ENCODE measurements at regions not wholly inside any gene's neighbourhood (a gene's known extent, or its start where the extent isn't known, plus 50 kb on each side); places are given as distances from the start of the nearest gene placed in this dataset.

GRCh38 chr15:47846876-47847275 lies 129.6 kb downstream of the SEMA6D start:
- no peak for ATAC-seq
- TF ChIP-seq CSDC2 (CRISPR knock-in tag; IDR thresholded peaks at IDR 0.05) (no peak), ZNF565 (CRISPR knock-in tag; conservative IDR thresholded peaks at IDR 0.05; ENCODE audit: low read depth) (no peak), SNAI2 (CRISPR knock-in tag; IDR thresholded peaks at IDR 0.05) (no peak), ZC3H10 (CRISPR knock-in tag; IDR thresholded peaks at IDR 0.05) (no peak), TOX (CRISPR knock-in tag; IDR thresholded peaks at IDR 0.05; ENCODE audit: borderline replicate concordance) (no peak), TCF4 (CRISPR knock-in tag; IDR thresholded peaks at IDR 0.05; ENCODE audit: borderline replicate concordance) (no peak), ESRRG (CRISPR knock-in tag; IDR thresholded peaks at IDR 0.05) (no peak), OSR1 (CRISPR knock-in tag; IDR thresholded peaks at IDR 0.05) (no peak), POU6F1 (CRISPR knock-in tag; IDR thresholded peaks at IDR 0.05; ENCODE audit: borderline replicate concordance, low read depth) (no peak), PATZ1 (CRISPR knock-in tag; IDR thresholded peaks at IDR 0.05; ENCODE audit: borderline replicate concordance) (no peak)

- TF ChIP-seq GLIS3 (CRISPR knock-in tag; IDR thresholded peaks at IDR 0.05) = no peak
- no peak for TF ChIP-seq ZFP3 (CRISPR knock-in tag; IDR thresholded peaks at IDR 0.05)
- no peak for TF ChIP-seq TOX (CRISPR knock-in tag; IDR thresholded peaks at IDR 0.05; ENCODE audit: borderline replicate concordance)
- TF ChIP-seq BACH2 (CRISPR knock-in tag; IDR thresholded peaks at IDR 0.05; ENCODE audit: borderline replicate concordance) = no peak
- TF ChIP-seq TSHZ2 (CRISPR knock-in tag; IDR thresholded peaks at IDR 0.05) = no peak
- no peak for TF ChIP-seq ZNF565 (CRISPR knock-in tag; conservative IDR thresholded peaks at IDR 0.05; ENCODE audit: low read depth)
- no peak for TF ChIP-seq ZNF70 (CRISPR knock-in tag; IDR thresholded peaks at IDR 0.05)
- no peak for TF ChIP-seq ESRRG (CRISPR knock-in tag; IDR thresholded peaks at IDR 0.05)
- no peak for TF ChIP-seq TCF4 (CRISPR knock-in tag; IDR thresholded peaks at IDR 0.05; ENCODE audit: borderline replicate concordance)
- no peak for TF ChIP-seq ZC3H10 (CRISPR knock-in tag; IDR thresholded peaks at IDR 0.05)
- TF ChIP-seq CSDC2 (CRISPR knock-in tag; IDR thresholded peaks at IDR 0.05) = no peak
- TF ChIP-seq ZFP30 (CRISPR knock-in tag; IDR thresholded peaks at IDR 0.05) = no peak
- ATAC-seq = no peak
Measured at GRCh38 chr15:47856071-47856470, 138.8 kb downstream of the SEMA6D start.

GRCh38 chr15:47857014-47857775 lies 139.9 kb downstream of the SEMA6D start:
- ATAC-seq = no peak
- TF ChIP-seq ESRRG (CRISPR knock-in tag; IDR thresholded peaks at IDR 0.05) (no peak), ZFP3 (CRISPR knock-in tag; IDR thresholded peaks at IDR 0.05) (no peak), BACH2 (CRISPR knock-in tag; IDR thresholded peaks at IDR 0.05; ENCODE audit: borderline replicate concordance) (no peak), ISL1 (CRISPR knock-in tag; IDR thresholded peaks at IDR 0.05) (no peak), RARB (CRISPR knock-in tag; IDR thresholded peaks at IDR 0.05) (no peak), TSHZ2 (CRISPR knock-in tag; IDR thresholded peaks at IDR 0.05) (no peak), ZFP30 (CRISPR knock-in tag; IDR thresholded peaks at IDR 0.05) (no peak)

Data from SK-N-SH treated with all-trans-retinoic acid at 6 μM for 48 hours (cell line).